Activated CD8-positive, alpha-beta memory T cell treated with anti-CD3 and anti-CD28 coated beads for 24 hours (primary cell): ENCODE measurements at regions not wholly inside any gene's neighbourhood (a gene's known extent, or its start where the extent isn't known, plus 50 kb on each side); places are given as distances from the start of the nearest gene placed in this dataset.
"Not testable (repeated sequence)": the region's sequence is repeated elsewhere in the genome, so short reads cannot be mapped to it uniquely, and the experiment has no call there.

Source experiments
- DNase-seq: peaks from one replicate; pipeline ENCODE4 v3.0.0-alpha.2; 2020

DNA sequence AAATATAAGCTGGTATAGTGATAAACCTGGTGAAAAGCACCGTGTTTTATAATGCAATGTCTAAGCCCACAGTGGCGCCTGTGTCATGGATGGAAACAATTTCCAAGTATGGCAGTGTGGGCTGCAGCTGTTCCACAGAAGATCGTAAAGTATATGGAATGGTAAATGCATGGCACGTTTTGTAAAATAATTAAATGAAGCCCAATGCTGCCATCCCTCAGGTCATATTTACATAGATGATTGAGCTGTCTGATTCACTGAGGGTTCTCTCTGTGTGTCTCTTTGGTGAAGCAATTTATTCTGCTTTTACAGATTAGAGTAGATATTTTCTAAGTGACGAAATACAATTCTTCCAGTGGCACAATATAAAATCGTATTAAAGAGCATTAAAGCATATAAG is 164.8 kb downstream of the ASMT start:
- DNase-seq, result no peak

DNA sequence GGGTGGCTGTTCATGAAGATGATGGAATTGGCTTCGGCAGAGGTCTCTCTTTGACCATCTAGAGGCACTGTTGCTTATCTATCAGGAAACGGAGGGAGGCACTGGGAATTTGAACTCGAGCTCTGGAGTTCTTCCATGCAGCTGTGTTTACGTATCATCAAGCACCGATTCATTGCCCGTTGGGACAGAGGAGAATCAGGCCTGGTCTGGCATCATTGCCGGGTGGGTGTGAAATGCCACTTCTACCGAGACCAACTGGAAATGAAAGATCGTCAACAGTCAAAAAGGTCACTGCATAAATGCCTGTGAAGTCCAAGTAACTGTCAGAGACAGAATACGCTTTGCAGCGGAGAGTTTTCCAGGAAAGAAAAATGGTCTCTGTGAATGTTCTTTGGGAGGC is 166.9 kb downstream of the ASMT start:
- DNase-seq, result no peak

DNA sequence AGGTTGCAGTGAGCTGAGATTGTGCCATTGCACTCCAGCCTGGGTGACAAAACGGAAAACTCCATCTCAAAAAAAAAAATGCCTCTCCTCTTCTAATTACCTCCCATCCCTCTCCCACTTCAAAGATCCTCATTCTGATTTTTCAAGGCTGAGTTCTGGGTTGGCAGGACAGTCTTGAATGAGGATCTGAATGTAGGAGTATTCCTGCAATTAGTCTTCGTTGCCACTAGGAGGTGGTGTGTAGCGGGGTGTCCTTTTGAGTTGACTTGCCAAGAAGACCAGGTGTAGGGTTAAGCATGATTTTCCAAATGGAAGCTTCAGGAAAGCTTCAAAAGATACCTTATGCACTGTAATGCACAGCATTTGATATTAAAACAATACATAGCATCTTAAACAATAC is 169.9 kb downstream of the ASMT start:
- DNase-seq, result no peak

DNA sequence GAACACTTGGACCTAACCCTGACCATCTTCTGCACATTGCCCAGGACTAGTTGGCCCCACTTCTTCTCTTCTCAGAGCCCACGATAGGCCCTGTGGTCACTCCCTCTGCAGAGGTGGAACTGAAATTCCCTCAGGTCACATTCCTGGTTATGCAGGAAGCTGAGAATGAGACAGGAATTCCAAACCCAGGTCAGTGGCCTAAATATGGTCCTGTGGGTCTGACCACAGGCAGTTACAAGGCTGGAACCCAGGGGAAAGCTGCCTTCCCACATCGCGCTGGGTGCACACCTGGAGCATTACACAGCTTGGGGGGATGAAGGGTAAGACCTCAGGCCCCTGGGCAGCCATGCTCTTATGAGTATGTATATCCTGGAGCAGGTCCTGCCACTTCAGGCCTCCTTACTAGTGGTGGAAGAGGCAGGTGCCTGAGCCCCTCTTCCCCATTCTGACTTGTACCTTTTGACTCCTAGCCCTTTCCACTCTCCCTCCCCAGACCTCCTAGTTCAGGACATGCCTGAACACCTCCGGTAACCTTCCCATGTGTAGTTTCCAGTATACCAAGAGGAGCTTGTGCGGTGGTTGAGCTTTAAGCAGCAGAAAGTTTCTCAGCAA is 173.5 kb downstream of the ASMT start:
- no peak for DNase-seq

DNA sequence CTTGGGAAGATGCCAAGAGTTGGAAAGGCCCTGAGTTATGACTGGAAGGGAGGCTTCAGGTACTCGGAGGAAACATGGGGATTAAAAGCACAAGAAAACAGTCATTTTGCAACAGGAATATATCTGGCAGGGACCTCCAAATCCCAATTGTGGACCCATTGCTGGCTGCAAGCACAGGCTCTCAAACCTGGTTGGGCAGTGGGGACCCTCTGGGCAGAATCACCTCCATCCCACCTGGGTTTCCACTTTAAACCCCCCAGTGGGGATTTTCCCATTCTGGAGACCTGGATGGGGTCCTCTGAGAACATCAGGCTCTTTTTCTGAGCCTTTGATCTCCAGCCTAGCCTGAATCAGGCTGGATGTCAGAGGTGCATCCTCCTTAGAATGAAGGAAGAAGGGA is 177.8 kb downstream of the ASMT start:
- no peak for DNase-seq

DNA sequence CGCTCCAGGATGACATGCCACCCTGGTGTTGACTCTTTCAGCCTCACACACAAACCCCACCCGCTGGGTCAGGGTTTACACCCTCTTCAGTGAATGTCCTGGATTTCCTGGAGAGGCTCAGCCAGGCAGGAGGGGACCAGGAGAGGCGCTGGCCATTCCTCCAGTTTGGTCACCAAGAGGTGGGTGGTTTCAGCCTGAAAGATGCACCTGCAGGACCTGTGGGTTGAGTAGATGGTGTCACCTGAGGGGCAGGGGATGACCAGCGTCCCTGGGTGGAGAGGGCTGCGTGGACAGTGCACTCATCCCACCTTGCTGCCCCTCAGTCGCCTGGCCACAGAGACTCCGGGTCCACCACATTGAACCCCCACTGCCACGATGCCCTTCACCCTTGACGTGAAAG is 179.7 kb downstream of the ASMT start:
- DNase-seq, result no peak

DNA sequence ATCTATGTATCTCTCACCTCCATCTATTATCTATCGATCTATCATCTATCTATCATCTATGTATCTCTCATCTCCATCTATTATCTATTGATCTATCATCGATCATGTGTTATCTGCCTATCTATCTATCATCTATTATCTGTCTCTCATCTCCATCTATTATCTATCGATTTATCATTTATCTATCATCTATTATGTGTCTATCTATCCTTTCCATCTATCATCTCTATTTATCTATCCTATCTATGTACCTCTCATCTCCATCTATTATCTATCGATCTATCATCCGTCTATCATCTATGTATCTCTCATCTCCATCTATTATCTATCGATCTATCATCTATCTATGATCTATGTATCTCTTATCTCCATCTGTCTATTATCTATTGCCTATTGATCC is 188.1 kb downstream of the ASMT start:
- no peak for DNase-seq

DNA sequence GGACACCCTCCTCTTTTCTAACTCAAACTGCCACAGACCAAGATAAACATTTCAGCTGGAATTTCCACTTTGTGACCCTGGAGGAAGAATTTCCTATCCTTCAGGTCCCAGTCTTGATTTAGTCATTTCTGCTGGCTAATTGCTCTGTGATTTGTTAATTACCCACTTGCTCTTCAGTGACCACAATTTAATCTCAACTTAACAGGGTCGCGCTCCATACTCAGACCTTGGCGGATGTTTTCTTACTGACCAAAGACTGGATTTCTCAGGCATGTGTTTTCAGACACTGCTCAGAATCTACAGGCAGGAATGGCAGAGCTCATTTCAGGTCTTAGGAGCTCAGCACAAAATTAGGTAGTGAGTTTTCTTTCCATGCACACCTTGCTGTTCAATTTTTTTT is 188.9 kb downstream of the ASMT start:
- DNase-seq, result no peak

DNA sequence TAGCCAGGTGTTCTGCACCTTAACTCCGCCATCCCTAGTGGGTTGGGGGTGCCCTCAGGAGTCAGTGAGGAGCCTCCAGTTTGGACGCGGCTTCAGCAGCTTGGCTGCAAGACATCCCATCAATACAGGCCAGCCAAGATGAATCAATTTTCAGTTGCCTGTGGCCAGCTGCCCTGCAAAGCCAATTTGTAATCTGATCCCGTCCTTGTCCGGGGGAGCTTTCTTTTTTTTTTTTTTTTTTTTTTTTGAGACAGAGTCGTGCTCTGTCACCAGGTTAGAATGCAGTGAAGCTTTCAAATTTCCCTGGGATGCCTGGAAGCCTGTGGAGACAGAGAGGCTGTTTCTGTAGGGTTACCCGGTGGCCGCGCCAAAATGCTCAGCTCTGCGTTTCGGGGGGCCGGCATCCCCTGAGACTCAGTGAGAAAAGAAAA is 192.5 kb downstream of the ASMT start:
- no peak for DNase-seq

DNA sequence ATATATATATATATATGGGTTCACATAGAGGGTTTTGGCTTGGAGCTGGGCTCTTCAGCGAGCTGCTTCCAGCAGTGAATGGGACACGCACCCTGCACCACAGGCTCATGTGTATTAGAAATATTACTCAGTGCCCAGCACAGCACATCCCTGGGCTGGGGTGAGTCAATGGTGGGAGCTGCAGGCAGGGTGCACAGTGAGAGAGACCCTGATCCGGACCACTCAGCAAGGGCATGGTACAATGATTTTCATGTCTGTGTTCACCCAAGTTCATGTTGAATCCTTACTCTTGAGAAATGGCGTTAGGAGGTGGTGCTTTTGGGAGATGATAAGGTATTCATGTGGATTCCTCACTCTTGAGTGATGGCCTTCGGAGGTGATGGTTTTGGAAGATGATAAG is 194.7 kb downstream of the ASMT start:
- DNase-seq, result no peak

DNA sequence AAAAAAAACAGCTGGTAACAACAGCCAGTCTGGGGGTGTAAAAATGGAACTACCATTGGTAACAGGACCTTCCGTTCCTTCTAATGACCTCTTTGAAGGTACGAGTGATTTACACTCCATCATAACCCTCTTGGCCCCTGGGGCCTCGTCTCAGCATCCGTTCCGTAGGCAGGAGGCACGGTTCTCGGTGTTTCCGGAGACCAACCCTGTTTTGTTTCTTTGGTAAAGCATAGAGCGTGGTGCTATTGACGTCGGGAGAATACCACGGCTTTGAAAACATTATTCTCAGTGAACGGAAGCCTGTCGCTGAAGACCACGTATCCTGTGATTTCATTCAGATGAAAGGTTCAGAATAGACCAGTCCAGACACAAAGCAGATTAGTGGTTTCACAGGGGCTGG is 198.9 kb downstream of the ASMT start:
- no peak for DNase-seq

DNA sequence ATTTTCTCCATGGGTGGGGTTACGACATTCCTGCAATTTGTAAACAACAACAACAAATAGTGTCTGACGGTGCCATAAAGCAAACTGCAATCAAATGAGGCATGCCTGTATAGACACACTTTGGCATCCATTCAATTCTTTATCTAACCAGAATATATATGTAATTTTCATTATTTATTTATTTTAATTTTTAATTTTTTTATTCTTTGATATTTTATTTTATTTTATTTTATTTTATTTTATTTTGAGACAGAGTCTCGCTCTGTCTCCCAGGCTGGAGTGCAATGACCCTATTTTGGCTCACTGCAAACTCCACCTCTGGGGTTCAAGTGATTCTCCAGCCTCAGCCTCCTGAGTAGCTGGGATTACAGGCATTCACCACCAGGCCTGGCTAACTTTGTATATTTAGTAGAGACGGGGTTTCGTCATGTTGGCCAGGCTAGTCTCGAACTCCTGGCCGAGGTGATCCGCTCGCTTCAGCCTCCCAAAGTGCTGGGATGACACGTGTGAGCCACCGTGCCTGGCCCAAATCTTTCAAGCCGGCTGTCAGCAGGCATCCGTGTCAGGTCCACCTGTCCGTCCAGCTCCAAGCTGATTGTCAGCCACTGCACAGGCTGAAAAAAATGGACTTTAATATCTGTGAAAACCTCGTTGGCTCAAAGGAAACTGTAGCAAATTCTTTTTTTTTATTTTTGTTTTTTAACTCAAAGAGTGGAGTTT is 200.8 kb downstream of the ASMT start:
- no peak for DNase-seq

DNA sequence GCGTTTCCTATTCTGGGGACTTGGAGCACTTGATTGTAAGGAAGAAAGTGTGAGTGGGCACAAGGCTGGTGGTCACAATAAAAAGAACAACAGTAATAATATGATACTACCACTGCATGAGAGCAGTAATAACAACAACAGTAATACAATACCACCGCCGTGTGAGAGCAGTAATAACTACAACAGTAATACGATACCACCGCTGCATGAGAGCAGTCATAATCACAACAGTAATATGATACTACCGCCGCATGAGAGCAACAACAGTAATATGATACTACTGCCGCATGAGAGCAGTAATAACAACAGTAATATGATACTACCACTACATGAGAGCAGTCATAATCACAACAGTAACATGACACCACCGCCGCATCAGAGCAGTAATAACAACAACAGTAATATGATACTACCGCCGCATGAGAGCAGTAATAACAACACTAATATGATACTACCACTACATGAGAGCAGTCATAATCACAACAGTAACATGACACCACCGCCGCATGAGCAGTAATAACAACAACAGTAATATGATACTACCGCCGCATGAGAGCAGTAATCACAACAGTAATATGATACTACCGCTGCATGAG is 201.6 kb downstream of the ASMT start:
- DNase-seq, result not testable (repeated sequence)

DNA sequence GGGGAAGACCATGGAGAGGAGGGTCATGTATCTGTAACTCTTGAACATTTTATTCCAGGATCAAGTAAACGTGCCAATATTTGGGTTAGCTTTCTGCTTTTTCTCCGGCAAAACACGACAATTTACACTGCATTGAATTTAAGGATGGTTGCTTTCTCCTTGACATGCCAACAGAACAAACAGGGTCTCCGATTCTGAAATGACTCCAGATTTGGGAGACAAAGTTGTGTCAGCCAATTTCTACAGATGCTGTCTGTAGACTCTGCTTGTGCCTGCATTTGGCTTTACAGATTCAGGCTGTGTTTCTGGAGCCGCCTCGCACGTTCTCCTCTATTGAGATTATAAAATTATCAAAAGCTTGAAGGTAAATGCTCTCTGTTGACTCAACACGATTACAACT is 207.0 kb downstream of the ASMT start:
- no peak for DNase-seq

DNA sequence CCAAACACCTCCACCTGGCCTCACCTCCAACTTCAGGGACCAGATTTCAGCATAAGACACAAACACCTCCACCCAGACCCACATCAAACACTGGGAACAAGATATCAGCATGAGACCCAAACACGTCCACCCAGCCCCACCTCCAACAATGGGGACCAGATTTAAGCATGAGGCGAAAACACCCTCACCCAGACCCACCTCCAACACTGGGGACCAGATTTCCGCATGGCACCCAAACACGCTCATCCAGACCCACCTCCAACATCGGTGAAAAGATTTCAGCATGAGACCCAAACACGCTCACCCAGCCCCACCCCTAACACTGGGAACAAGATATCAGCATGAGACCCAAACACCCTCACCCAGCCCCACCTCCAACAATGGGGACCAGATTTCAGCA is 210.0 kb downstream of the ASMT start:
- no peak for DNase-seq

DNA sequence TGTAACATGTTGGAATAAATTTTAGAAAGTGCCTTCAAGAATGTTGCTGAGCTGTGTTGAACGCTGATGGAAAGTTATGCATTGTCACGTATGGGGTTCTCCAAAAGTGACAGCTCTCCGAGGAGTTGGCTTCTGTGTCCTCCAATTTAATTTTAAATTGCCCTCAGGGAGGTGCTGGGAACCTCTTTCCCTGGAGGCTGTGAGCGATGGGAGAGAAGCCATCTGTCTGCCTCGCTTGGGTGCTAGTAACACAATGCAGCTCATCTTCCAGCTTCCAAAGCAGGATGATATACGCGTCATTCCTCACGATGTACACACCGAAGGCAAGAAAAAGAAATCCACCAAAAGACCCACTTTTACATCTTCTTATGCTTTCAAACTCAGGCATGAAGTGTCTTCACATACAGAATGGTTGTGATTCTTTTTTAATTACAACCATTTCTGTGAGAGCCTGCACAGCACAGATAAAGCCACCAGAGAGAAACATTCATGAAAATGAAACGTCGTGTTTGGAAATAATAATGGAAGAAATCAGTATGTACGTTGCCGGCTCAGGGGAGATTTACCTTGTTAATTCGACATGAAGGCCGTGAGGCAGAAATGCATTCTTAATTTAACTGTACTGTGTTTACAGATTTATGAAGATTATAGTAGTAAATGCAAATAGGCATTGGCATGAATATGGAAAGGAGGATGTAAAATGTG is 218.9 kb downstream of the ASMT start:
- DNase-seq, result no peak

DNA sequence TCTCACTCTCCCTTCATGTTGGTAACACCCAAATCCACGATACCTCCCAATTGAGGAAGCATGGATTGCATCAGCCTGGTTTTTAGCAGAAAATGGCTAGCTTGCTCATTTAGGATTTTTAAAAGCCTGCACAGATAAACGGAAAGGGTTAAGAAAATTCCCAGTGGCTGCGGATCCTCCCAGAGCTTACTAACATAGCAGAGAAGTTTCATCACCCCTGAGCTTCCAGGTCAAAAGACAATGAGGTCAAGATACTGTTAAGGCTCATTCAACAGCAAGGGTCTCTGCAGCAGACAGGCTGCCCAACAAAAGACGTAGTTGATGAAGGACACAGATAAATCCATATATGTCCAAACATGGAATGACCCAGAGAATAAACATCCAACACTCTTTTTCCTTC is 220.2 kb downstream of the ASMT start:
- no peak for DNase-seq

DNA sequence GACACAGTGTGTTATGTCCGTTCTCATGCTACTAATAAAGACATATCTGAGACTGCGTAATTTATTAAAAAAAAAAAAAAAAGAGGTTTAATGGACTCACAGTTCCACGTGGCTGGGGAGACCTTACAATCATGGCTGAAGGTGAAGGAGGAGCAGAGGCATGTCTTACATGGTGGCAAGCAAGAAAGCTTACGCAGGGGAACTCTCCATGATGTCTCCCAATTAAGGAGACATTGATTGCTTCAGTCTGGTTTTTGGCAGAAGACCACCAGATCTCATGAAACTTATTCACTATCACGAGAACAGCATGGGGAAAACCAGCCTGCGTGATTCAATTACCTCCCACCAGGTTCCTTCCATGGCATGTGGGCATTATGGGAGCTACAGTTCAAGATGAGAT is 221.8 kb downstream of the ASMT start:
- no peak for DNase-seq

DNA sequence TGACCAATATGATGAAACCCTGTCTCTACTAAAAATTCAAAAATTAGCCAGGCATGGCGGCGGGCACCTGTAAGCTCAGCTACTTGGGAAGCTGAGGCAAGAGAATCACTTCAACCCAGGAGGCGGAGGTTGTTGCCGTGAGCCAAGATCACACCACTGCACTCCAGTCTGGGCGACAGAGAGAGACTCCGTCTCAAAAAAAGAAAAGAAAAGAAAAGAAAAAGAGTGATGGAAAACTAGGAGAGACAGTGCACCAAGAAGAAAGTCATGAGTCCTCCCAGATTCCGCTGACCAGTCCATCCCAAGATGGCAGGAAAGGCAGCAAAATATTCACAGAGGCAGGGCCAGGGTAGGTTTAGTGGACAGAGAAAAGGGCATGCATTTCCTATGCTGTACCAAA is 226.9 kb downstream of the ASMT start:
- no peak for DNase-seq

DNA sequence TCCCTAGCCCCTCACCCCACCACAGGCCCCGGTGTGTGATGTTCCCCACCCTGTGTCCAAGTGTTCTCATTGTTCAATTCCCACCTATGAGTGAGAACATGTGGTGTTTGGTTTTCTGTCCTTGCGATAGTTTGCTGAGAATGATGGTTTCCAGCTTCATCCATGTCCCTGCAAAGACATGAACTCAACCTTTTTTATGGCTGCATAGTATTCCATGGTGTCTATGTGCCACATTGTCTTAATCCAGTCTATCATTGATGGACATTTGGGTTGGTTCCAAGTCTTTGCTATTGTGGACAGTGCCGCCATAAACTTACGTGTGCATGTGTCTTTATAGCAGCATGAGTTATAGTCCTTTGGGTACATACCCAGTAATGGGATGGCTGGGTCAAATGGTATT is 232.1 kb downstream of the ASMT start:
- DNase-seq, result not testable (repeated sequence)

DNA sequence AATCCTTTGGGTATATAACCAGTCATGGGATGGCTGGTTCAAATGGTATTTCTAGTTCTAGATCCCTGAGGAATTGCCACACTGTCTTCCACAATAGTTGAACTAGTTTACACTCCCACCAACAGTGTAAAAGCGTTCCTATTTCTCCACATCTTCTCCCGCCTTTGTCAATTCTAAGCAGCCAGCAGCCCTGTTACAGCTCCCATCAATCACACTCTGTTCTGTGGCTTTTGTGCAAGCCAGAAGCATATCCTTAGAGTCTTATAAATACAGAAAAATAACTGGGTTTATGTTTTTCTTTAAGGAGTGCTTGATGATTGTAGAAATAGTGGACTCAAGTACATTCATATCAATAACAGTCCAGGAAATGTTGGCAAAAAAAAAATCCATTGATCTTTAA is 232.9 kb downstream of the ASMT start:
- not testable (repeated sequence) for DNase-seq

DNA sequence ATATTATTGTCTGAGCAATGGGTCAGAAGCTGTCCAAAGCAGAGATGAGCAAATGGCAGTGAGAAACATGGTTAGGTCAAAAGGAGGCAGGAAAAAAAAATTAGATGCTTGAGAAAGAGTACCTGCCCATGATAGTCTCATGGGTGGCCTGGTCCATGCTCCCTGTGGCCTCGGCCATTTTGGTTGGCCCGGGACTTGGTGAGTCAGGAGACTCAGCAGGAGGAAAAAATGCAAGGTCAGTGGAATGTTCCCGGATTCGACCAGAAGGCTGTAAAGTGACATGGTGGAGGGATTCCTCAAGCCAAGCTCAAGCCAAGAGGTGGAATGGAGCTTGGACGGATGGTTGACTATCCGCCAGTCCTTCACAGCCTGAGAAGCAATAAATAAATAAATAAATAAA is 236.7 kb downstream of the ASMT start:
- DNase-seq, result no peak

DNA sequence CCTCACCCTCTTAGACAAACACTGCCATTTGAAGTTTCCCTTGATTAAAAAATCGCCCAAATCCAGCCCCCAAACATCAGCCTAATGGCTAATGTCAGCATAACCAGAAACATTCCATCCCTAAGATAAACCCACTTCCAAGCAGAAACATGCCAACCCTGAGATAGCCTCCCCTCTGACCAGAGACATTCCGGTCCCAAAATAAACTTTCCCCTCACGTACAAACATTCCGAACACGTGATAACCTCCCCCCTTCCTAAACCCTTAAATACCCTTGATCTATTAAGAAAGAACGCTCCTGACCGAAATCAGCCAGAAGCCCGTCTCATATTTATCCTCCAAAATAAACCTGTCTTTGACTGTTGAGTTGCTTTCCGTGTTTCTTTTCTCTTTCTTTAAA is 237.2 kb downstream of the ASMT start:
- no peak for DNase-seq

DNA sequence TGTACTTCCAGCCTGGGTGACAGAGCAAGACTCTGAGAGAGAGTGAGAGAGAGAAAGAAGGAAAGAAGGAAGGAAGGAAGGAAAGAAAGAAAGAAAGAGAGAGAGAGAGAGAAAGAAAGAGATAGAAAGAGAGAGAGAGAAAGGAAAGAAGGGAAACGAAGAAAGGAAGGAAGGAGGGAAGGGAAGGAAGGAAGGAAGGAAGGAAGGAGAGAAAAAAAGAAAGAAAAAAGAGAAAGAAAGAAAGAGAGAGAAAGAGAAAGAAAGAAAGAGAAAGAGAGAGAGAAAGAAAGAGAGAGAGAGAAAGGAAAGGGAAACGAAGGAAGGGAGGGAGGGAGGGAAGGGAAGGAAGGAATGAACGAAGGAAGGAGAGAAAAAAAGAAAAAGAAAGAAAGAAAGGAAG is 238.6 kb downstream of the ASMT start:
- no peak for DNase-seq
